ENCODE measurements at regions not wholly inside any gene's neighbourhood (a gene's known extent, or its start where the extent isn't known, plus 50 kb on each side); places are given as distances from the start of the nearest gene placed in this dataset.

GRCh38 chr4:171016145-171016544 is 797.1 kb upstream of the GALNTL6 start:
- Histone ChIP-seq H3K4me1 (ENCODE audit: insufficient read depth) (peaks cover 10% of the 10 kb centered on the region), H3K4me2 (no peak overlapping the region), H3K79me2 (replicated peaks; ENCODE audit: insufficient read depth) (no peaks in the 10 kb centered on the region), H3K27me3 (ENCODE audit: insufficient read depth) (no peaks in the 10 kb centered on the region), H2AFZ (no peak overlapping the region), H3K27ac (ENCODE audit: low read depth) (no peak overlapping the region), H3K36me3 (ENCODE audit: insufficient read depth) (no peaks in the 10 kb centered on the region), H3K9me2 (ENCODE audit: insufficient read depth) (peaks cover 5% of the 10 kb centered on the region; the same call in 1 of the 2 replicates), H3F3A (replicated peaks; ENCODE audit: low read depth) (no peaks in the 10 kb centered on the region), H4K20me1 (replicated peaks; ENCODE audit: insufficient read depth) (no peaks in the 10 kb centered on the region), H3K4me3 (no peak overlapping the region)
- DNase-seq (ENCODE audit: low spot score) = no peak
- Mint-ChIP-seq H3K27me3 (ENCODE audit: insufficient read depth, low read depth, poor library complexity) (no peaks in the 10 kb centered on the region), H3K4me1 (peaks cover 4% of the 10 kb centered on the region), H3K27ac (no peak overlapping the region), H3K36me3 (ENCODE audit: low read depth) (peaks cover 20% of the 10 kb centered on the region), H3K4me3 (no peak overlapping the region), H3K9me3 (peaks cover 16% of the 10 kb centered on the region)
- ATAC-seq = no peak
- no peak for TF ChIP-seq CREB1 (CRISPR knock-in tag; IDR thresholded peaks at IDR 0.05; ENCODE audit: low read depth)
- TF ChIP-seq ZNF114 (CRISPR knock-in tag; IDR thresholded peaks at IDR 0.05) = no peak

- Histone ChIP-seq H3K27ac (ENCODE audit: low read depth) (no peak overlapping the region), H3K9me2 (ENCODE audit: insufficient read depth) (peaks cover 4% of the 10 kb centered on the region; the same call in 1 of the 2 replicates), H3K36me3 (ENCODE audit: insufficient read depth) (no peaks in the 10 kb centered on the region), H3K4me3 (no peak overlapping the region), H3K4me2 (no peak overlapping the region), H3F3A (replicated peaks; ENCODE audit: low read depth) (no peaks in the 10 kb centered on the region), H2AFZ (no peak overlapping the region), H3K4me1 (ENCODE audit: insufficient read depth) (0 out of 2 replicates have a peak, but pooled peaks cover 3% of the 10 kb centered on the region), H3K79me2 (replicated peaks; ENCODE audit: insufficient read depth) (no peaks in the 10 kb centered on the region), H3K27me3 (ENCODE audit: insufficient read depth) (no peaks in the 10 kb centered on the region), H4K20me1 (replicated peaks; ENCODE audit: insufficient read depth) (no peaks in the 10 kb centered on the region)
- no peak overlapping the region for H3K27ac Mint-ChIP-seq
- H3K9me3 Mint-ChIP-seq = peaks cover 21% of the 10 kb centered on the region
- ATAC-seq (no peak), DNase-seq (ENCODE audit: low spot score) (no peak)
- no peaks in the 10 kb centered on the region for H3K27me3 Mint-ChIP-seq (ENCODE audit: insufficient read depth, low read depth, poor library complexity)
- H3K4me3 Mint-ChIP-seq = no peak overlapping the region
- peaks cover 23% of the 10 kb centered on the region for H3K36me3 Mint-ChIP-seq (ENCODE audit: low read depth)
- no peaks in the 10 kb centered on the region for H3K4me1 Mint-ChIP-seq
- TF ChIP-seq JUNB (IDR thresholded peaks at IDR 0.05; ENCODE audit: unreplicated experiment) = no peak
- no peak for TF ChIP-seq CREB1 (CRISPR knock-in tag; IDR thresholded peaks at IDR 0.05; ENCODE audit: low read depth)
- TF ChIP-seq ZNF114 (CRISPR knock-in tag; IDR thresholded peaks at IDR 0.05) = no peak
- TF ChIP-seq EZH2 (IDR thresholded peaks at IDR 0.05; ENCODE audit: low read depth, unreplicated experiment) = no peak
- TF ChIP-seq ETS1 (IDR thresholded peaks at IDR 0.05) = no peak
- TF ChIP-seq ZNF331 (CRISPR knock-in tag; IDR thresholded peaks at IDR 0.05; ENCODE audit: low read depth) = no peak
- TF ChIP-seq REST (IDR thresholded peaks at IDR 0.05; ENCODE audit: unreplicated experiment) = no peak
- no peak for TF ChIP-seq CTCF (conservative IDR thresholded peaks at IDR 0.05; ENCODE audit: low read depth in 2 of 2)
- TF ChIP-seq POLR2AphosphoS5 (IDR thresholded peaks at IDR 0.05; ENCODE audit: low read depth) = no peak
- no peak for TF ChIP-seq EZH2phosphoT487 (IDR thresholded peaks at IDR 0.05; ENCODE audit: unreplicated experiment)
- TF ChIP-seq STAT1 (IDR thresholded peaks at IDR 0.05; ENCODE audit: unreplicated experiment) = no peak
- TF ChIP-seq NANOG (IDR thresholded peaks at IDR 0.05; ENCODE audit: borderline replicate concordance) = no peak
Measured at GRCh38 chr4:171015441-171015840, 797.8 kb upstream of the GALNTL6 start.

Measured in GM23338 (cell line).